Brain microvascular endothelial cell (primary cell): ENCODE measurements at regions not wholly inside any gene's neighbourhood (a gene's known extent, or its start where the extent isn't known, plus 50 kb on each side); places are given as distances from the start of the nearest gene placed in this dataset.

Experiments
- DNase-seq: peaks from one replicate; pipeline ENCODE4 v3.0.0-alpha.2; 2020
- H3K27ac ChIP-seq: fragments of 250-450 bp; sonication (Bioruptor Pico); 2 replicates; pipeline ENCODE4 v1.5.1; 2020; ENCODE audit warnings: mild to moderate bottlenecking, moderate library complexity
- H3K27me3 ChIP-seq: fragments of 250-450 bp; sonication (Bioruptor Pico); replicated peaks from 2 replicates; pipeline ENCODE4 v1.5.1; 2020; ENCODE audit warnings: mild to moderate bottlenecking
- H3K36me3 ChIP-seq: fragments of 250-450 bp; sonication (Bioruptor Pico); replicated peaks from 2 replicates; pipeline ENCODE4 v1.5.1; 2020; ENCODE audit warnings: mild to moderate bottlenecking
- H3K4me3 ChIP-seq: 2 replicates; pipeline ENCODE4 v1.5.1; 2011; ENCODE audit warnings: low read depth, mild to moderate bottlenecking, control low read depth, low read length, moderate library complexity
- CTCF ChIP-seq: IDR thresholded peaks from 2 replicates; pipeline ENCODE4 v1.5.1; 2011; ENCODE audit warnings: low read depth, mild to moderate bottlenecking, moderate library complexity, low read length, control low read depth, inconsistent platforms; ENCODE audit errors: missing control alignments
- in situ Hi-C: cut with HindIII; loops from 2 replicates; pipeline ENCODE4 v1.10.0; 2017; ENCODE audit warnings: low sequenced_read_pairs, low pct_ligation_motif_present

DNA sequence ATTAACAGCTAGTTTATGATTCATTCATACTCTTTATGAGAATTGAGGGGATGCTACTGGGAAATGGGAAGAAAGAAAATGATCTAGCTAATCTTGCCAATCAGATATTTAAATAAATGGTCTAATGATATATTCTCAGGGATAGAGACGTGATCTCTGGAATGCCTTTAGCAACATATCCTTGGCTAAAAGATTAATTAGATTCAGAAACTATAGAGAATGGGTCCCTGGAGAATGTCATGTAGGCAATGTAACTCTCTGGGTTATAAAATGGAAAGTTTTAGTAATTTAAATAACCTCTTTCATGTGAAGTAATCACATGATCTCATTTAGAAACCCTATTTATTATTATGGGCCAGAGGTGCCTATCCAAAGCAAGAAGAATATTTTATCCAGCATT is 771.0 kb upstream of the CDH2 start:
- in situ Hi-C loops, result no loop called here
- H3K27ac ChIP-seq, result no peak overlapping the region
- no peak for TF ChIP-seq CTCF
- H3K4me3 ChIP-seq, result no peak overlapping the region
- DNase-seq, result no peak
- H3K27me3 ChIP-seq, result no peaks in the 10 kb centered on the region
- H3K36me3 ChIP-seq, result no peaks in the 10 kb centered on the region

GRCh38 chr18:28946471-28946870 is 769.5 kb upstream of the CDH2 start:
- no peak for DNase-seq
- Histone ChIP-seq H3K36me3 (no peaks in the 10 kb centered on the region), H3K27me3 (no peaks in the 10 kb centered on the region), H3K27ac (no peak overlapping the region), H3K4me3 (no peak overlapping the region)
- in situ Hi-C loops, result no loop called here
- no peak for TF ChIP-seq CTCF

GRCh38 chr18:28922936-28923335 is 746.0 kb upstream of the CDH2 start:
- TF ChIP-seq CTCF, result no peak
- H3K36me3 ChIP-seq, result no peaks in the 10 kb centered on the region
- H3K27ac ChIP-seq, result no peak overlapping the region
- no peaks in the 10 kb centered on the region for H3K27me3 ChIP-seq
- no peak overlapping the region for H3K4me3 ChIP-seq
- DNase-seq, result no peak
- in situ Hi-C loops, result no loop called here

DNA sequence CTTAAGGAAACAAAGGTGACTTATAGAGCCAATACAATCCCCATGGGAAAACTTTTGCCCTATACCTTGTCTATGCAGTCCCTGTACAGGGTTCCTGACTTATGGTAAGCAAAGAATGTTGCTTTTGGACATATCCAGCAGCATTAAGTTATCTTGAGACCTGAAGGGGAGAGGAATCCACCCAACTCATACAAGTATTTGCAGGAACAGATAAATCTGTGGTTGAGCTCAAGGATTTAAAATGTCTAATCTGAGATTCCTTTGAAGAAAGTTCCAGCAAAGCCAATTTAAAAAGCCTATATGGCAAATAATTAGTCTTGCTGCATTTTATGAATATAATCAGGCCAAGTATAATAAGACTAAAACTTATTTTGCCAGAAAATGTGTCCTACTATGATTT is 739.5 kb upstream of the CDH2 start:
- no peak for TF ChIP-seq CTCF
- no peak overlapping the region for H3K4me3 ChIP-seq
- no peaks in the 10 kb centered on the region for H3K36me3 ChIP-seq
- no peak overlapping the region for H3K27ac ChIP-seq
- in situ Hi-C loops, result no loop called here
- H3K27me3 ChIP-seq, result no peaks in the 10 kb centered on the region
- no peak for DNase-seq

- no peak for TF ChIP-seq CTCF
These were observed 728.6 kb upstream of the CDH2 start for GRCh38 chr18:28905509-28905908.

DNA sequence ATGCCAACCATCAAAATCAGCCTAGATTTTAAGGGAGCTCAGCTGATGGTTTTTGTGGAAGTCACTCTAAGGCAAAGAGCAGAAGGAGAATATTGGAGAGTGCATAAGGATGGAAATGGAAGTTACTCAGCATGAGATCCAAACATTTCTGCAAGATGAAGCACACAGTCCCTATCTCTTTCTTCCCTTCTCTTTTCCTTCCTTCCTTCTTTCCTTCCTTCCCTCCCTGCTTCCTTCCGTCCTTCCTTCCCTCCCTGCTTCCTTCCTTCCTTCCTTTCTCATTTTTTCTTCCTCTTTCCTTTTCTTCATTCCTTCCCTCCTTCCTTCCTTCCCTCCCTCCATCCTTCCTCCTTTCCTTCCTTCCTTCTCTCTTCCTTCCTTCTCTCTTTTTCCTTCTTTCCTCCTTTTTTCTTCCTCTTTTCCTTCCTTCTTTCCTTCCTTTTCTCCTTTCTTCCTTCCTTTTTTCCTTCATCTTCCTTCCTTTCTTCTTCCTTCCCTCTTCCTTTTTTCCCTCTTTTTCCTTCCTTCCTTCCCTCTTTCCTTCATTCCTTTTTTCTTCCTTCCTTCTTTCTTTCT is 727.9 kb upstream of the CDH2 start:
- in situ Hi-C loops, result no loop called here
- H3K27ac ChIP-seq, result no peak overlapping the region
- no peak overlapping the region for H3K4me3 ChIP-seq
- TF ChIP-seq CTCF, result no peak
- no peak for DNase-seq
- no peaks in the 10 kb centered on the region for H3K27me3 ChIP-seq
- no peaks in the 10 kb centered on the region for H3K36me3 ChIP-seq

More at GRCh38 chr18:28905509-28905908, 728.6 kb upstream of the CDH2 start:
- no peaks in the 10 kb centered on the region for H3K27me3 ChIP-seq
- H3K4me3 ChIP-seq, result no peak overlapping the region
- peak; percentile 29 for DNase-seq
- no peak overlapping the region for H3K27ac ChIP-seq
- no peaks in the 10 kb centered on the region for H3K36me3 ChIP-seq
- in situ Hi-C loops, result no loop called here
